ENCODE measurements at regions not wholly inside any gene's neighbourhood (a gene's known extent, or its start where the extent isn't known, plus 50 kb on each side); places are given as distances from the start of the nearest gene placed in this dataset.

DNA sequence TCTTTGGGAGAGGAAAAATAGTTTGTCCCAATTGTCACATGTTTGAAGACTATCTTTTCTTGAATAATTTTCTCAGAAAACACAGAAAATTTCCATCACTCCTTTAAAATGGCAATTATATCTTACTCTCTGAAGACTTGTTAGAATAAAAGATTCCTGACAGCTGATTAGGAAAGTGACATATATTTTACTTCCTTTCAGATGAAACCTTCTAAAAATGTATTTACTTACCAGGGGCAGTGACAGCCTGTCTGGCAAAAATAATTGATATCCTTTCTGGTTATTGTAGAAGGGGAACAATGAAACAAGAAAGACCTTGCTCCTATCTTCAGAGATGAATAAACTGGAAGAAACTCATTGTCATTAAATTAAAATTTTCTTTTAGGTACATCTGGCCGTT lies 483.3 kb upstream of the GOLIM4 start:
- no peak for DNase-seq

DNA sequence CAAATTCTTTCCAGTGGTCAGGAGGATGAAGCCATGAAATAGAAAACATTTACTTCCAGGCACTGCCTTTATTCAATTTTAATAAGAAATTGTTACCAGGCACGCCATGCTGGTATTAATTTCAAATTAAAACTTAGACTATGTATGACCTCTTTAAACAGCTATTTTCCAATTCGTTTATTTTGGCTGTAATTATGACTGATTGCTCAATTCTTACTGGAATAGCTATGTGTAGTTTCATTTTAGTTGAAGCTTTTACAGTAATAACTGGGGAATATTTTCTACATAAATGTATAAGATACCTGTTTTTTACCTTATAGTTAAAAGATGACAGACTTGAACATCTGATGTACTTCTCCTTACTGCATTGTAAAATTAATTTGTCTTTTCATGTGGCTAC lies 480.0 kb upstream of the GOLIM4 start:
- no peak for DNase-seq

DNA sequence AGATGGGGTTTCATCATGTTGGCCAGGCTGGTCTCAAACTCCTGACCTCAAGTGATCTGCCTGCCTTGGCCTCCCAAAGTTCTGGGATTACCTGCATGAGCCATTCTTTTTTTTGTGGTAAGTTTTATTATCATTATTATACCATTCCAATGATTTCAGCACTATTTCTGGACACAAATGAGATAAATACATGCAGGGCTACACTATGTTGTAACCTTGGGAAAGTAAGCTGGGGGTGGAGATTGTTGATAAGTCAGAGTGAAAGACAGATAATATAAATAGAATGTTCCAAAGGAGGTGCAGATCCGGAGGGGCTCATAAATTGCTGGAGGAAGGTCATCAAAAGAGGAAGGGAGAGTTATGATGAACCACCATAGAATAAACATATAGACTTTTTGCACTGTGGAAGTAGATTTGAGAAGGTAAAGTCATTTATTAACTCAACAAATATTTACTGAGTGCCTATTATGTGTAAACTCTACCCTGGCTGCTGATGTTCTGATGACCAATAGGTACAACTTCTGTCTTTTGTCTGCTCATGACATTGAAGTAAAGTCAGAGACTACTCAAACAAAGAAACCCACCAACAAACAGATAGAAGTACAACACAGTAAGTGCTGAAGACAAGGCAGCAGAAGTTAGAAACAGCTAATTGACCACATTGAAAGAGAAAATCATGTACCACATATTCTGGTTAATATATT lies 478.9 kb upstream of the GOLIM4 start:
- no peak for DNase-seq

- no peak for DNase-seq
Observed at GRCh38 chr3:168570404-168571155, 474.9 kb upstream of the GOLIM4 start.

DNA sequence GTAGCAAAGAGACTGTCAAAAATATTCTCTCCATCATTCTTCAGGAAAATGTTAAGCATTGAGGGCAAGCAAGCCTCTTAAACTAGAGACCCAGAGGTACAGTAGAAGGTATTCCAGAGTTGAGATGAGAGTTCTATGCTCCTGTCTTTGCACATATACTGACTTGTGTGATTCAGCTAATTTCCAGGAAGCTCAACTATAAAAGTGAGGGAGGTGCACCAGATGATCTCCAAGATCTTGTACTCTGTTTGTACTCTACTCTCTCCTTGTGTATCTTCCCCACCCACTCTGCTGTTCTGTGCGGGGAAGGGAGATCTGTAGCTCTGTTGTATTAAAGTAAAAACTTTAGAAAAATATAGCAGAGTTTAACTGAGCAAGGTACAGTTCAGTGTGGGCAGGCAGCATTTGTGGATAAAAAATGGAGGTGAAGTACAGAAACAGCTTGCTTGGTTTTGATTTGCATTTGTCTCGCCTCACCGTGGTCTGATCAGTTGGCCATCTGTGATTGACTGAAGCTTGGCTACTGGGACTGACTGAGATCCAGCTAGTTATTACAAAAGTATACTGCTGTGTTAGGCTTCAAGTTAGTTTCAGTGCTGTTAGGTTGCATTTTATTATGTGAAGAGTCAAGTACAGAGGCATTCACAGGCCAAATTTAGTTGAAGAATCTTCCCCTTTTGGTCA lies 463.1 kb upstream of the GOLIM4 start:
- DNase-seq = no peak

DNA sequence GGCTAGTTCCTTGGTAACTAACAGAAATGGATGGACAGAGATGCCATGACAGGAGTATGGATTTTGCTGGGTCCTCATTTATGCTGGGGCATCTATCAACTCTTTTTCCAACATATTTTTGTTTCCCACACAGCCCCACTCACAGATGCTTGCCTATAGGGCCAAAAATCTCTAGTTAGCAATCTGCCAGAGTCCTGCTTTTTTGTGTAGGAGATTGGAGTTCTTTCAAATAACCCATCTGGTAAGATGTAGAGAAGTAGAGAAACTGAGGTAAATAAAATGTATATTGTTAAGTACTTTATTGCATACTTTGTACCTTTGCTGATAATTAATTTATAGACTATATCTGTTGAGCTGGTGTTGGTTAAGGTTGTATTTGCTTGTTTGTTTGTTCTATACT lies 456.5 kb upstream of the GOLIM4 start:
- no peak for DNase-seq

DNA sequence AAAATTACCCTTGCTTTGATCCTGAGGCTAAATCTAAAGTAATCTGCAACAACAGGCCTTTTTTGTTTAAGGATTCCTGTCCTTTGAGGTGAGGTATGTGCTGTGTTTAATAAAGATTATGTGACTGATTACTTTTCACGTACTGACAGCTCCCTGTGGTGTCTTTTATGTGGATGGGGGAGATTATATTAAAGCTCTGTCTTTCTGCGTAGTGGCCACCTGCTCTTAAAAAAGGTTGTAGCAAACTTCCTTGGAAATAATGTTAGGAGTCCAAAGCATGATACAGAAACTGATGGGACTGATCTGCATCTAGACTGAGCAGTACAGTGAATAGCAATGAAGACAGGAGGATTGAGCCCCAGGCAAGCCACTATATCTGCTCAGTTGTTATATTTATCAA lies 453.0 kb upstream of the GOLIM4 start:
- no peak for DNase-seq

DNA sequence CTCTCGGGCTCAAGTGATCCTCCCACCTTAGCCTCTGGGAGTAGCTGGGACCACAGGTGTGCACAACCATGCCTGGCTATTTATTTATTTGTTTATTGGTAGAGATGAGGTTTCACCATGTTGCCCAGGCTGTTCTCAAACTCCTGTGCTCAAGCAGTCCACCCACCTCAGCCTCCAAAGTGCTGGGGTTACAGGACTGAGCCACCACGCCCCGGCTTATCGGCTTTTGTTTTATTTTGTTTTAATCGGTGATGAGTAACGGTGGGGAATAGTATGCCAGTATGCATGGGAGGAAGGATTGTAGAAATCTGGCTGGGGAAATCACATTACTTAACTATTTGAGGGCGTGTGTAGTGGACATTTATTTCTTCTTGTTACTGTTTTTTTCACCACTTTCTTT lies 451.0 kb upstream of the GOLIM4 start:
- DNase-seq = no peak

- DNase-seq = no peak
Observed at GRCh38 chr3:168545591-168545990, 449.9 kb upstream of the GOLIM4 start.

GRCh38 chr3:168544097-168544957 lies 448.6 kb upstream of the GOLIM4 start:
- no peak for DNase-seq

- no peak for DNase-seq
Observed at GRCh38 chr3:168540726-168541125, 445.0 kb upstream of the GOLIM4 start.

DNA sequence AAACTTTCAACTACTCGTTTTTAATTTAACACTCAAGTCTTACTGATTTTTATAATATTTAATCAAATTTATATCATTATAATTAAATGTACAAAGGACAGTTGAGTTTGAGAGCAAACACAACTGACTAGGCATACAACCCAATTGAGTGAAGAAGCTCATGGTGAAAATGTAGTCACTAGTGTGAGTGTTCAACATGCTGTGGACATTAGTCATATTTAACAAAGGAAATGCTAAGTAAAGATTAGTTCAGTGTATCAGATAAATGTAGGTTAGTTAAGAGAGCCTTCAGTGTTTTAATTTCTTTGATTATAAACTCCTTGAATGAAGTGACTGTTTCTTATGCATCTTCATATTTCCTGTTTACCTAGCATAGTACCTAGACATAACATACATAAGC lies 444.2 kb upstream of the GOLIM4 start:
- no peak for DNase-seq

DNA sequence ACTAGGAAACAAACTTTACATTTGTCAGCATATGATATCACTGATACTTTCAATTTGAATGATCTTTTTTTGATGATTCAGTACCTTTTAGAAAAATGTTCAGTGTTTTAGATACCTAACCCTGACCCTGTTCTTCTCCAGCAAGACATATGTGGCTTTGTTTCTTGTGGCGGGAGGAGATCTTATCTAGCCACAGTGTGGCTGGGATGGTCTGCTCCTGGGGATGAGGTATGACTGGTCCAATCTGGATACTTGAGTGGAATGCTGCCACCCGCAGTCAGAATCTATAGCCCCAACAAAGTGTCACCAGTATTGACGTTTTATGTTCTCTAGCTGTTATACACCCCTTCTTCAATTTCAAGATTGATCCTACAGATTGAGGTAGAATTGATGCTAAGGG lies 439.0 kb upstream of the GOLIM4 start:
- no peak for DNase-seq

- DNase-seq = no peak
Observed at GRCh38 chr3:168533600-168533999, 437.9 kb upstream of the GOLIM4 start.

GRCh38 chr3:168532135-168532534 lies 436.4 kb upstream of the GOLIM4 start:
- no peak for DNase-seq

- DNase-seq = no peak
Observed at GRCh38 chr3:168531116-168531515, 435.4 kb upstream of the GOLIM4 start.

- no peak for DNase-seq
Observed at GRCh38 chr3:168524129-168524528, 428.4 kb upstream of the GOLIM4 start.

GRCh38 chr3:168517249-168518071 lies 421.7 kb upstream of the GOLIM4 start:
- DNase-seq = no peak

DNA sequence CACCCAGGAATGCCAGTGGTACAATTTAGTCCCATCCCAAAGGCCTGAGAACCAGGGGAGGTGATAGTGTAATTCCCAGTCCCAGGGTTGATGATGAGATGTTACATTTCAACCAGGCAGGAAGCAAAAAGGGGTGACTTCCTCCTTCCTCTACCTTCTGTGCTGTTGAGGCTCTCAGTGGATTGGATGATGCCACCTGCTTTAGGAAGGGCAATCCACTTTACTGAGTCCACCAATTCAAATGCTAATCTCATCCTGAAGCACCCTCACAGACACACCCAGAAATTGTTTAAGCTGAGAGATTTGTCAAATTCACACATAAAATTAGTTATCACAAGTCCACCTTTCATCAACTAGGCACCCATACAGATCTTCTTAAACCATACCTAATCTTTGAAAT lies 418.5 kb upstream of the GOLIM4 start:
- DNase-seq = no peak

- no peak for DNase-seq
Observed at GRCh38 chr3:168512802-168513201, 417.1 kb upstream of the GOLIM4 start.

GRCh38 chr3:168511428-168512014 lies 415.8 kb upstream of the GOLIM4 start:
- DNase-seq = no peak

DNA sequence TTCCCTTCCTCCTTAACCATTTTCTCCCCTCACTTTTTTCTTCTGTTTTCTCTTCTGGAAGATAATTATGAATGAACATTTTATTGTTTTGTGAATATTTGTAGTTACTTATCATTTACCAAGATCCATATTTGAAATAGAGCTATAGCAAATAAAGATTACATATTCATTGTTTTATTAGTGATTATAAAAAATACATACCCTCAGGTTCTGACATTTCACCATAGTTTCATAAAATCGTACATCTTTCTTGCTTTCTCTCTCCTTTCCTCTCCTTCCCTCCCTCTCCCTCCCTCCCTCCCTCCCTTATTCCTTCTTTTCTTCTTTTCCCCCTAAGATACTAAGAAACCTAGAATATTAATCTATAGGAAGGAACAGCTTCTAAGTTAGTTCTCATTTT lies 410.9 kb upstream of the GOLIM4 start:
- DNase-seq = no peak
